ENCODE measurements at regions not wholly inside any gene's neighbourhood (a gene's known extent, or its start where the extent isn't known, plus 50 kb on each side); places are given as distances from the start of the nearest gene placed in this dataset.

DNA sequence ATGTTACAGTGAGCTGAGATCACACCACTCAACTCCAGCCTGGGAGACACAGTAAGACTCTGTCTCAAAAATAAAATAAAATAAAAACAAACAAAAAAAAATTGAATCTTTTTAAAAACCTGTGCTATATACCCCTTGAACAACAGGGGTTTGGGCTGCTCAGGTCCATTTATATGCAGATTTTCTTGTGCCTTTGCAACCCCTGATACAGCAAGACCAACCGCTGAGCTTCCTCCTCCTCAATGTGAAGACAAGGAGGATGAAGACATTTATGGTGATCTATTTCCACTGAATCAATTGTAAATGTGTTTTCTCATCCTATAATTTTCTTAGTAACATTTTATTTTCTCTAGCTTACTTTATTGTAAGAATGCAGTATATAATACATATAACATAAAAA, 831.0 kb upstream of the ARPP21 start:
- H3K4me1 ChIP-seq (ENCODE audit: low read depth, poor library complexity, severe bottlenecking), result no peaks in the 10 kb centered on the region
- TF ChIP-seq, protein P1, sequence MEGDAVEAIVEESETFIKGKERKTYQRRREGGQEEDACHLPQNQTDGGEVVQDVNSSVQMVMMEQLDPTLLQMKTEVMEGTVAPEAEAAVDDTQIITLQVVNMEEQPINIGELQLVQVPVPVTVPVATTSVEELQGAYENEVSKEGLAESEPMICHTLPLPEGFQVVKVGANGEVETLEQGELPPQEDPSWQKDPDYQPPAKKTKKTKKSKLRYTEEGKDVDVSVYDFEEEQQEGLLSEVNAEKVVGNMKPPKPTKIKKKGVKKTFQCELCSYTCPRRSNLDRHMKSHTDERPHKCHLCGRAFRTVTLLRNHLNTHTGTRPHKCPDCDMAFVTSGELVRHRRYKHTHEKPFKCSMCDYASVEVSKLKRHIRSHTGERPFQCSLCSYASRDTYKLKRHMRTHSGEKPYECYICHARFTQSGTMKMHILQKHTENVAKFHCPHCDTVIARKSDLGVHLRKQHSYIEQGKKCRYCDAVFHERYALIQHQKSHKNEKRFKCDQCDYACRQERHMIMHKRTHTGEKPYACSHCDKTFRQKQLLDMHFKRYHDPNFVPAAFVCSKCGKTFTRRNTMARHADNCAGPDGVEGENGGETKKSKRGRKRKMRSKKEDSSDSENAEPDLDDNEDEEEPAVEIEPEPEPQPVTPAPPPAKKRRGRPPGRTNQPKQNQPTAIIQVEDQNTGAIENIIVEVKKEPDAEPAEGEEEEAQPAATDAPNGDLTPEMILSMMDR (conservative IDR thresholded peaks at IDR 0.05; ENCODE audit: low read depth, low read length), result no peak
- no peak overlapping the region for H3K27ac ChIP-seq
- H3K4me3 ChIP-seq (IDR thresholded peaks at IDR 0.05; ENCODE audit: insufficient read depth, low read depth, low read length), result no peak overlapping the region
- no peak overlapping the region for H3K9ac ChIP-seq
- no peaks in the 10 kb centered on the region for H3K36me3 ChIP-seq (ENCODE audit: insufficient read depth)
- H3K4me2 ChIP-seq, result no peak overlapping the region
- H3K27me3 ChIP-seq (ENCODE audit: insufficient read depth, low read depth), result no peaks in the 10 kb centered on the region
- no peaks in the 10 kb centered on the region for H4K20me1 ChIP-seq (ENCODE audit: insufficient read depth)
- H2AFZ ChIP-seq (ENCODE audit: low read depth), result no peak overlapping the region
- H3K79me2 ChIP-seq (ENCODE audit: insufficient read depth, low read depth), result no peaks in the 10 kb centered on the region

DNA sequence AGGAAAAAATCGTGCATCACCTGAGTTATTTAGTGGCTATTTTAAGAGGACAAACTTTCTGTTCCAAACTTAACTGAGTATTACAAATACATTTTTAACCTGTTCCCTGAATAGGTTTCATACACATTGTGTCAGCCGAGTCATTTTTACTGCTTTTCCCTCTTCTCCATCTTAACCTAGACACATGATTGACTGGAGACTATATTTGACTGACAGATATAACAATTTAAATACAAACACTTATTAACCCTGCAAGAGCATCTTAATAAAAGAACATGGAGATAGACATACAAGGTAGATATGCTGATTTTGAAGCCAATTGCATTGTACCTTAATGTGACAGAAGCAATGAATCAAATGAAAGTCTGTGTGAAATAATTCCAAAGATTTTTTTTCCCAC, 810.5 kb upstream of the ARPP21 start:
- Histone ChIP-seq H2AFZ (ENCODE audit: low read depth) (no peak overlapping the region), H3K4me1 (ENCODE audit: low read depth, poor library complexity, severe bottlenecking) (no peaks in the 10 kb centered on the region), H3K27ac (no peak overlapping the region), H3K79me2 (ENCODE audit: insufficient read depth, low read depth) (no peaks in the 10 kb centered on the region), H3K9ac (no peak overlapping the region), H3K27me3 (ENCODE audit: insufficient read depth, low read depth) (no peaks in the 10 kb centered on the region), H3K36me3 (ENCODE audit: insufficient read depth) (no peaks in the 10 kb centered on the region), H3K4me3 (IDR thresholded peaks at IDR 0.05; ENCODE audit: insufficient read depth, low read depth, low read length) (no peak overlapping the region), H3K4me2 (no peak overlapping the region), H4K20me1 (ENCODE audit: insufficient read depth) (no peaks in the 10 kb centered on the region)
- TF ChIP-seq, protein P1 (conservative IDR thresholded peaks at IDR 0.05; ENCODE audit: low read depth, low read length), result no peak

DNA sequence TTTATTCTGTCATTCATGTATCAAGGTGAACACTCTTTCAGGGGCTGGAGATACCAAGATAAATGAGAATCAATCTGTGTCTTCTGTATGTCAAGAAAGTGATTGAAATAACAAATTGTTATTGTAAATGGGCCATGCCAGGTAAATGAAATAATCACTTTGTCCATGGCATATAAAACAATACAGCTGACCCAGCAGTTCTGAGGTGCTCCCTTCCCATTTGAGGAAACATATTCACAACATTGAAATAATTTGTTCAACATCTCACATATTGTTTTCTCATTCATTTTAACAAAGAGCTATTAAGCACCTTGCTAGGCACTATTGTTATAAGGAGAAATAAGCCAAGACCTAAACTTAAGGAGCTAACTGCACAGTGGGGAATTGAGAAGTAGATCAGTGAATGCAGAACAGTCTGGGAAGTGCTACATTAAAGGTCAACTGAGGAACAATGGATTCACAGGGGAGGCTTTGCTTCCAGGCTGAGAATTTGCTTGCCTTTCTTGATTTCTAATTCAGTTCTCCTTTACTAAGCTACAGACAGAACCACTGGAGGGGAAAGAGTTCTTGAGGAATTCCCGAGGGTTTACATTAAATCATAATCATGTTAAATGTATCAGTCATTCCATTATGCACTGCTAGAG, 806.3 kb upstream of the ARPP21 start:
- Histone ChIP-seq H3K36me3 (ENCODE audit: insufficient read depth) (no peaks in the 10 kb centered on the region), H3K4me1 (ENCODE audit: low read depth, poor library complexity, severe bottlenecking) (no peaks in the 10 kb centered on the region), H3K4me2 (no peak overlapping the region), H3K27ac (no peak overlapping the region), H3K27me3 (ENCODE audit: insufficient read depth, low read depth) (no peaks in the 10 kb centered on the region), H3K79me2 (ENCODE audit: insufficient read depth, low read depth) (no peaks in the 10 kb centered on the region), H2AFZ (ENCODE audit: low read depth) (no peak overlapping the region), H3K9ac (no peak overlapping the region), H3K4me3 (IDR thresholded peaks at IDR 0.05; ENCODE audit: insufficient read depth, low read depth, low read length) (no peak overlapping the region), H4K20me1 (ENCODE audit: insufficient read depth) (no peaks in the 10 kb centered on the region)
- TF ChIP-seq, protein P1 (conservative IDR thresholded peaks at IDR 0.05; ENCODE audit: low read depth, low read length), result no peak

DNA sequence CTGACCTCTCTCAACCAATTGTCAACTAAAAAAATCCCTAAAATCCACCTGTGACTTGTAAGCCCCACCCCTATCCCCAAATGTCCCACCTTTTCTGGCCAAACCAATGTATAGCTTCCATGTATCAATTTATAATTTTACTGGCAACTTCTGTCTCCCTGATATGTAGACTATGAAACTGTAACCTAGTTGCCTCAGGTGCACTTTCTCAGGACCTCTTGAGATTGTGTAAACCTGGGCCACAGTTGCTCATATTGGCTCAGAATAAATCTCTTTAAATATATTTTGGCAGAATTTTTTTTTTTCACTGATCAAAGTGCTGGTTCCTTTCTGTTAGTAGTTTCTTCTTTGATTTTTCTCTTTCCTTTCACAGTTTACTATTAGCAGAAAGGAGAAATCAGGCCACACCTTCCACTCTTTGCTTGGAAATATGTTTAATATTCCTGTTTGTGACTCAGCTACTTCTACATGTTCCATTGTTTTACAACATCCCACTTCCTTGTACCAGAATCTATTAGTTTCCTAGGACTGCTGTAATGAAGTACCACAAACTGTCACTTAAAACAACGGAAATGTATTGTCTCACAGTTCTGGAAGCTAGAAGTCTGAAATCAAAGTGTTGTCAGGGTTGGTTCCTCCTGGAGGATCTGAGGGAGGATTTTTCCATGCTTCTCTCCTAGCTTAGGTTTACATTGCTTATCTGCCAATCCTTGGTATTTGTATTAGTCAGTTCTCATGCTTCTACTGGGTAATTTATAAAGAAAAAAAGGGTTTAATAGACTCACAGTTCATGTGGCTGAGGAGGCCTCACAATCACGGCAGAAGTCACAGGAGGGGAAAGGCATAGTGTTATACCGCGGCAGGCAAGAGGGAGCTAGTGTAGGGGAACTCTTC, 801.2 kb upstream of the ARPP21 start:
- Histone ChIP-seq H3K4me3 (IDR thresholded peaks at IDR 0.05; ENCODE audit: insufficient read depth, low read depth, low read length) (no peak overlapping the region), H4K20me1 (ENCODE audit: insufficient read depth) (no peaks in the 10 kb centered on the region)
- TF ChIP-seq, protein P1 (conservative IDR thresholded peaks at IDR 0.05; ENCODE audit: low read depth, low read length), result no peak

More for the DNA sequence above, 801.2 kb upstream of the ARPP21 start:
- Histone ChIP-seq H3K4me2 (no peak overlapping the region), H3K27me3 (ENCODE audit: insufficient read depth, low read depth) (no peaks in the 10 kb centered on the region), H3K9ac (no peak overlapping the region), H3K79me2 (ENCODE audit: insufficient read depth, low read depth) (no peaks in the 10 kb centered on the region), H3K27ac (no peak overlapping the region), H3K4me1 (ENCODE audit: low read depth, poor library complexity, severe bottlenecking) (no peaks in the 10 kb centered on the region), H3K36me3 (ENCODE audit: insufficient read depth) (no peaks in the 10 kb centered on the region), H2AFZ (ENCODE audit: low read depth) (no peak overlapping the region)

Measured in KMS-11 (cell line).